Skeletal muscle satellite cell (primary cell): ENCODE measurements at regions not wholly inside any gene's neighbourhood (a gene's known extent, or its start where the extent isn't known, plus 50 kb on each side); places are given as distances from the start of the nearest gene placed in this dataset.

Experiments used
- H3K27me3 ChIP-seq: 2 replicates; pipeline ENCODE4 v1.7.0; 2013; ENCODE audit warnings: low read length; ENCODE audit not compliant: control insufficient read depth, insufficient read depth
- H3K36me3 ChIP-seq: 2 replicates; pipeline ENCODE4 v1.7.0; 2013; ENCODE audit warnings: mild to moderate bottlenecking, control low read depth, low read length; ENCODE audit not compliant: insufficient read depth
- H3K4me1 ChIP-seq: 2 replicates; pipeline ENCODE4 v1.7.0; 2013; ENCODE audit warnings: low read length; ENCODE audit not compliant: control insufficient read depth, insufficient read depth
- H3K4me2 ChIP-seq: 2 replicates; pipeline ENCODE4 v1.7.0; 2013; ENCODE audit warnings: mild to moderate bottlenecking, low read length
- H3K4me3 ChIP-seq: 2 replicates; pipeline ENCODE4 v1.7.0; 2013; ENCODE audit warnings: low read length
- H3K9ac ChIP-seq: 2 replicates; pipeline ENCODE4 v1.7.0; 2013; ENCODE audit warnings: mild to moderate bottlenecking, low read depth, low read length, moderate library complexity
- H3K9me3 ChIP-seq: replicated peaks from 2 replicates; pipeline ENCODE4 v1.7.0; 2013; ENCODE audit warnings: mild to moderate bottlenecking, control low read depth, low read length

GRCh38 chr16:18050234-18050633 is 286.3 kb downstream of the NPIPA8 start:
- H3K4me3 ChIP-seq: no peak overlapping the region
- H3K9ac ChIP-seq: no peak overlapping the region

GRCh38 chr16:18049547-18050133 is 286.9 kb downstream of the NPIPA8 start:
- no peaks in the 10 kb centered on the region for H3K27me3 ChIP-seq
- no peaks in the 10 kb centered on the region for H3K36me3 ChIP-seq
- H3K9me3 ChIP-seq: no peaks in the 10 kb centered on the region
- H3K9ac ChIP-seq: no peak overlapping the region
- H3K4me2 ChIP-seq: no peak overlapping the region
- H3K4me3 ChIP-seq: no peak overlapping the region
- no peaks in the 10 kb centered on the region for H3K4me1 ChIP-seq

More at GRCh38 chr16:18050234-18050633, 286.3 kb downstream of the NPIPA8 start:
- Histone ChIP-seq H3K9me3 (no peaks in the 10 kb centered on the region), H3K4me1 (no peaks in the 10 kb centered on the region), H3K27me3 (no peaks in the 10 kb centered on the region), H3K4me2 (no peak overlapping the region), H3K36me3 (no peaks in the 10 kb centered on the region)

GRCh38 chr16:18048853-18049546 is 287.5 kb downstream of the NPIPA8 start:
- Histone ChIP-seq H3K9ac (no peak overlapping the region), H3K36me3 (no peaks in the 10 kb centered on the region), H3K4me3 (no peak overlapping the region), H3K9me3 (no peaks in the 10 kb centered on the region), H3K4me2 (no peak overlapping the region), H3K4me1 (no peaks in the 10 kb centered on the region), H3K27me3 (no peaks in the 10 kb centered on the region)

- H3K27me3 ChIP-seq: no peaks in the 10 kb centered on the region
- no peak overlapping the region for H3K4me3 ChIP-seq
- H3K4me1 ChIP-seq: no peaks in the 10 kb centered on the region
- H3K4me2 ChIP-seq: no peak overlapping the region
- no peaks in the 10 kb centered on the region for H3K9me3 ChIP-seq
- no peaks in the 10 kb centered on the region for H3K36me3 ChIP-seq
- H3K9ac ChIP-seq: no peak overlapping the region
These were observed 288.8 kb downstream of the NPIPA8 start for GRCh38 chr16:18047761-18048160.

- Histone ChIP-seq H3K4me3 (no peak overlapping the region), H3K4me1 (no peaks in the 10 kb centered on the region), H3K9ac (no peak overlapping the region), H3K9me3 (no peaks in the 10 kb centered on the region), H3K4me2 (no peak overlapping the region), H3K36me3 (no peaks in the 10 kb centered on the region), H3K27me3 (no peaks in the 10 kb centered on the region)
These were observed 291.2 kb downstream of the NPIPA8 start for GRCh38 chr16:18045356-18045755.

GRCh38 chr16:18041864-18042834 is 294.4 kb downstream of the NPIPA8 start:
- Histone ChIP-seq H3K4me1 (no peaks in the 10 kb centered on the region), H3K27me3 (no peaks in the 10 kb centered on the region), H3K4me2 (no peak overlapping the region), H3K9me3 (no peaks in the 10 kb centered on the region), H3K36me3 (no peaks in the 10 kb centered on the region), H3K4me3 (no peak overlapping the region), H3K9ac (no peak overlapping the region)

GRCh38 chr16:18039931-18040330 is 296.6 kb downstream of the NPIPA8 start:
- no peak overlapping the region for H3K4me3 ChIP-seq
- H3K4me2 ChIP-seq: no peak overlapping the region
- no peaks in the 10 kb centered on the region for H3K4me1 ChIP-seq
- H3K9ac ChIP-seq: no peak overlapping the region
- H3K36me3 ChIP-seq: no peaks in the 10 kb centered on the region
- no peaks in the 10 kb centered on the region for H3K9me3 ChIP-seq
- H3K27me3 ChIP-seq: no peaks in the 10 kb centered on the region

GRCh38 chr16:18037051-18037450 is 299.5 kb downstream of the NPIPA8 start:
- Histone ChIP-seq H3K4me1 (no peaks in the 10 kb centered on the region), H3K36me3 (no peaks in the 10 kb centered on the region), H3K9me3 (no peaks in the 10 kb centered on the region), H3K27me3 (no peaks in the 10 kb centered on the region), H3K4me3 (no peak overlapping the region), H3K9ac (no peak overlapping the region), H3K4me2 (no peak overlapping the region)

GRCh38 chr16:18024611-18025010 is 311.9 kb downstream of the NPIPA8 start:
- Histone ChIP-seq H3K4me2 (no peak overlapping the region), H3K9ac (no peak overlapping the region), H3K4me3 (no peak overlapping the region), H3K36me3 (no peaks in the 10 kb centered on the region), H3K4me1 (no peaks in the 10 kb centered on the region), H3K27me3 (no peaks in the 10 kb centered on the region), H3K9me3 (no peaks in the 10 kb centered on the region)

- no peaks in the 10 kb centered on the region for H3K9me3 ChIP-seq
- no peaks in the 10 kb centered on the region for H3K36me3 ChIP-seq
- H3K4me3 ChIP-seq: no peak overlapping the region
- no peaks in the 10 kb centered on the region for H3K27me3 ChIP-seq
- H3K4me1 ChIP-seq: no peaks in the 10 kb centered on the region
- no peak overlapping the region for H3K9ac ChIP-seq
- no peak overlapping the region for H3K4me2 ChIP-seq
These were observed 318.2 kb downstream of the NPIPA8 start for GRCh38 chr16:18018376-18018775.

GRCh38 chr16:18013863-18014262 is 322.7 kb downstream of the NPIPA8 start:
- Histone ChIP-seq H3K36me3 (no peaks in the 10 kb centered on the region), H3K4me1 (no peaks in the 10 kb centered on the region), H3K27me3 (no peaks in the 10 kb centered on the region), H3K4me3 (no peak overlapping the region), H3K4me2 (no peak overlapping the region), H3K9ac (no peak overlapping the region), H3K9me3 (no peaks in the 10 kb centered on the region)
